ENCODE measurements at regions not wholly inside any gene's neighbourhood (a gene's known extent, or its start where the extent isn't known, plus 50 kb on each side); places are given as distances from the start of the nearest gene placed in this dataset.

- TF ChIP-seq CTCF (conservative IDR thresholded peaks at IDR 0.05) (no peak), ZFX (IDR thresholded peaks at IDR 0.05) (no peak)
Observed at GRCh38 chr4:92104506-92104905, 199.3 kb upstream of the GRID2 start.
